SH-SY5Y (cell line): ENCODE measurements at regions not wholly inside any gene's neighbourhood (a gene's known extent, or its start where the extent isn't known, plus 50 kb on each side); places are given as distances from the start of the nearest gene placed in this dataset.

Experiments
- GATA2 ChIP-seq: IDR thresholded peaks from 2 replicates; pipeline ENCODE4 v1.6.1; 2011; ENCODE audit warnings: mild to moderate bottlenecking, low read depth, low read length
- GATA3 ChIP-seq: IDR thresholded peaks from 2 replicates; pipeline ENCODE4 v1.6.1; 2011; ENCODE audit warnings: low read depth, mild to moderate bottlenecking, low read length, moderate library complexity

DNA sequence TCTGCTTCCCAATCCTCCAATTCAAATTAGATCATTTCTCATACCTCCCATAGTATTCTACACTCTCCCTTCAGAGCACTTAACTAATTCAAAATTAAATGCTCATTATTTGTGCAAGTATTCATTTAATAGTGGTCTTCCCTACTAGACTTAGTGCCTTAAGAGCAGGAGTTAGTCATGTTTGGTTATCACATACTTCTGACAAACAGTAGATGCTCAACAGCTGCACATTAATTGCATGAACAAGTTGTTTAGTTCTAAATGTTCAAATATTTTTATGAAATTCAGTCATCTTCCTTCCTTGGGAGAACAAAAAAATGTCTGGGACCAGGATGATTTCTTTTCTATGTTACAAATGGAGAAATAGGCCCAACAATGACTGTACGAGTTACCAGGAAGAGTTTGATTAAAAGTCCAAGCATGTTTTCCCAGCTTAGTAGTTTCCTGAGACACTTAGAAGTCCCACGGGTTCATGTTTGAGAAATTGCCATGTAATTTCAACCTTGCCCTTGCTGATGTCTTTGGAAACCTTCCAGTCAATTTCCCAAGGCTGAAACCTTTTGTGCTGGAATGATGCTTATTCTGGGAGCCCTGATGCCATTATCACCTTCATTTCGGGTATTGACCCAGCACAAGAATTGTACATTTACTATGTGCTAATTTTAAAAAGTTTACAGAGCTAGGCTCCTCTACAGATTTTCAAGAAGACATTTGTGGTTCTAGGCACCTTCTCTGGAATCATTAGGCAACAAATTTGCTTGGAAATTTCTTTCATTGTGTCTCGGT, 437.9 kb upstream of the PLXNA2 start:
- TF ChIP-seq GATA3 (no peak), GATA2 (no peak)
